ENCODE measurements at regions not wholly inside any gene's neighbourhood (a gene's known extent, or its start where the extent isn't known, plus 50 kb on each side); places are given as distances from the start of the nearest gene placed in this dataset.
"Not testable (repeated sequence)": the region's sequence is repeated elsewhere in the genome, so short reads cannot be mapped to it uniquely, and the experiment has no call there.

DNA sequence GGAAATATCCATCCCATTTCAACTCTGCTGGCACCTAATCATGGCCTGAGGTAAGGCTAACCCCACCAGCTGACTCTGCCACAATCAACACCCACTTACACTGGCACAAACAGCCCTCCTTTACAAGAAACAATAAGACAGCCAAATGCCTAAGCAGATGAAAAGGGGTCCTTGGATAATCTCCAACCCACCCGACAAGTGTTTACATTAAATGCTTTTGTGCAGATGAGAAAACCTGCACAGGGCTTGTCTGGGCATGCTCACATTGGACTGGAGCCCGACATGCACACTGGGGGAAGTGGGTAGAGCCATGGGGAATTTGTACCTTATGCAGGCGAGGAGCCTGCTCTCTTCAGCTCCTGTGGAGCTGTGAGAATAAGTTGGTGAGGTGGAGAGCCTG, 138.9 kb upstream of the ITM2A start:
- Histone ChIP-seq H3K4me1 (ENCODE audit: control insufficient read depth, insufficient read depth, low read length) (no peaks in the 10 kb centered on the region), H3K9me3 (ENCODE audit: control insufficient read depth, insufficient read depth, low read depth, low read length) (peaks cover 16% of the 10 kb centered on the region), H3K27ac (ENCODE audit: low read depth, low read length) (no peak overlapping the region), H3K27me3 (ENCODE audit: control insufficient read depth, insufficient read depth, low read length) (no peaks in the 10 kb centered on the region), H3K9ac (ENCODE audit: low read length) (no peak overlapping the region), H3K4me3 (ENCODE audit: low read depth, low read length) (no peak overlapping the region), H3K36me3 (ENCODE audit: control insufficient read depth, insufficient read depth, low read length) (no peaks in the 10 kb centered on the region)

- Histone ChIP-seq H3K36me3 (ENCODE audit: control insufficient read depth, insufficient read depth, low read length) (no peaks in the 10 kb centered on the region), H3K4me1 (ENCODE audit: control insufficient read depth, insufficient read depth, low read length) (no peaks in the 10 kb centered on the region), H3K9ac (ENCODE audit: low read length) (no peak overlapping the region), H3K27me3 (ENCODE audit: control insufficient read depth, insufficient read depth, low read length) (no peaks in the 10 kb centered on the region), H3K4me3 (ENCODE audit: low read depth, low read length) (no peak overlapping the region), H3K27ac (ENCODE audit: low read depth, low read length) (no peak overlapping the region), H3K9me3 (ENCODE audit: control insufficient read depth, insufficient read depth, low read depth, low read length) (no peaks in the 10 kb centered on the region; the same call in 1 of the 2 replicates)
These were observed 115.6 kb upstream of the ITM2A start for GRCh38 chrX:79482686-79483085.

DNA sequence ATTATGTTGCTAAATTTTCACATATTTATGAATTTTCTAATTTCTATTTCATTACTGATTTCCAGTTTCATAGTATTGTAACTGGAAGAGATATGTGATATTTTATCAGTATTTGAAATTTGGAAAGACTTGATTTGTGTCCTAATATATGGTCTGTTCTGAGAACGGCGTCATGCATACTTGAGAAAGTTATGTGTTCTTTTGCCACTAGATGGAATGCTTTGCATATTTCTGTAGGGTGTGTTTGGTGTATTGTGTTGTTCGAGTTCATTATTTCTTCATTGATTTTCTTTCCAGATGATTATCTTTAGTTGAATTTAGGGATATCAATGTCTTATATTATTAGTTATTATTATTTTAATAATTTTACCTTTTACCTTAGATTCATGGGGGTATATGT, 110.6 kb upstream of the ITM2A start:
- Histone ChIP-seq H3K27me3 (ENCODE audit: control insufficient read depth, insufficient read depth, low read length) (no peaks in the 10 kb centered on the region), H3K4me3 (ENCODE audit: low read depth, low read length) (no peak overlapping the region), H3K27ac (ENCODE audit: low read depth, low read length) (no peak overlapping the region), H3K36me3 (ENCODE audit: control insufficient read depth, insufficient read depth, low read length) (no peaks in the 10 kb centered on the region), H3K9ac (ENCODE audit: low read length) (no peak overlapping the region), H3K4me1 (ENCODE audit: control insufficient read depth, insufficient read depth, low read length) (no peaks in the 10 kb centered on the region), H3K9me3 (ENCODE audit: control insufficient read depth, insufficient read depth, low read depth, low read length) (no peaks in the 10 kb centered on the region; the same call in 1 of the 2 replicates)

GRCh38 chrX:79466636-79467035, 99.5 kb upstream of the ITM2A start:
- Histone ChIP-seq H3K4me3 (ENCODE audit: low read depth, low read length) (no peak overlapping the region), H3K4me1 (ENCODE audit: control insufficient read depth, insufficient read depth, low read length) (no peaks in the 10 kb centered on the region), H3K27ac (ENCODE audit: low read depth, low read length) (no peak overlapping the region), H3K36me3 (ENCODE audit: control insufficient read depth, insufficient read depth, low read length) (no peaks in the 10 kb centered on the region), H3K9me3 (ENCODE audit: control insufficient read depth, insufficient read depth, low read depth, low read length) (peaks cover 22% of the 10 kb centered on the region), H3K27me3 (ENCODE audit: control insufficient read depth, insufficient read depth, low read length) (no peaks in the 10 kb centered on the region), H3K9ac (ENCODE audit: low read length) (no peak overlapping the region)

DNA sequence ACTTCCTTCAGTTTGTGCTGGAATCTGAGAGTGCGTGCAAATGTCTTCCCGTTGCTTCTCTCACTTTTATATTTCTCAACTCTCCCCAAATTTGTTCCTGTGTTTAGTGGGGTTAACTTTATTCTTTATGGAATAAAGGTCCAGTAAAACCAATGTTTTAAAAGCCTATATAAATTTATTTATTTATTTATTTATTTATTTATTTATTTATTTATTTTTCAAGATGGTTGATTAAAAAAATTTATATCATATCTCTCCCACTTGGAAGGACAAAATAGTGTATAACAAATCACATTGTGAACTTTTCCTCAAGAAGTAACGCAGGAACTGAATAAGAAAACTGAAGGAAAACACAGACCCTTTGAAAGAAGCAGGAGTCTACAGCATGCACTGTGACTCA, 95.3 kb upstream of the ITM2A start:
- Histone ChIP-seq H3K36me3 (ENCODE audit: control insufficient read depth, insufficient read depth, low read length) (no peaks in the 10 kb centered on the region), H3K27me3 (ENCODE audit: control insufficient read depth, insufficient read depth, low read length) (no peaks in the 10 kb centered on the region), H3K27ac (ENCODE audit: low read depth, low read length) (no peak overlapping the region), H3K4me3 (ENCODE audit: low read depth, low read length) (no peak overlapping the region), H3K9ac (ENCODE audit: low read length) (no peak overlapping the region), H3K4me1 (ENCODE audit: control insufficient read depth, insufficient read depth, low read length) (no peaks in the 10 kb centered on the region), H3K9me3 (ENCODE audit: control insufficient read depth, insufficient read depth, low read depth, low read length) (peaks cover 38% of the 10 kb centered on the region)

- H3K4me1 ChIP-seq (ENCODE audit: control insufficient read depth, insufficient read depth, low read length); H3K9ac ChIP-seq (ENCODE audit: low read length); H3K27me3 ChIP-seq (ENCODE audit: control insufficient read depth, insufficient read depth, low read length); H3K36me3 ChIP-seq (ENCODE audit: control insufficient read depth, insufficient read depth, low read length); H3K4me3 ChIP-seq (ENCODE audit: low read depth, low read length); H3K27ac ChIP-seq (ENCODE audit: low read depth, low read length): not testable (repeated sequence)
- peaks cover 32% of the 10 kb centered on the region for H3K9me3 ChIP-seq (ENCODE audit: control insufficient read depth, insufficient read depth, low read depth, low read length)
These were observed 89.5 kb upstream of the ITM2A start for GRCh38 chrX:79456593-79456992.

DNA sequence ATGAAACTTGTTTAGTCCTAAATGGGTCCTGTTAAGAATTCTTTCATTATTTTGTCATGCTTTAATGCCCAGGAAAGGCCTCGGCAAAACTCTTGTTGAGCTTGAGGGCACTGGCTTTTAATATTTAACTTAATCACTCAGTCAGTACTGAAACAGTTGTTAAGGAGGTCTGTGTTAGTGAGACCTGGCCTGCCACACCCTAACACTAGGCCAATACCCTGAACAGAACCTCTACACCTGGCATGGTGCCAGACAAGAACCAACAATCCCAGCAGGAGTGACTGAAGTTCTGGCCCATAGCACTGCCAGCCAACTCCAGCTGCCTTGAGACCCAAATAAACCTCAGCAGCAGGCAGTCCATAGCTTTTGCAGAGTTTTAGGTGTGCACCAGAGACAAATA, 85.7 kb upstream of the ITM2A start:
- Histone ChIP-seq H3K4me3 (ENCODE audit: low read depth, low read length) (no peak overlapping the region), H3K4me1 (ENCODE audit: control insufficient read depth, insufficient read depth, low read length) (peaks cover 7% of the 10 kb centered on the region; the same call in 1 of the 2 replicates), H3K9ac (ENCODE audit: low read length) (no peak overlapping the region), H3K27me3 (ENCODE audit: control insufficient read depth, insufficient read depth, low read length) (no peaks in the 10 kb centered on the region), H3K36me3 (ENCODE audit: control insufficient read depth, insufficient read depth, low read length) (no peaks in the 10 kb centered on the region), H3K27ac (ENCODE audit: low read depth, low read length) (no peak overlapping the region), H3K9me3 (ENCODE audit: control insufficient read depth, insufficient read depth, low read depth, low read length) (peaks cover 20% of the 10 kb centered on the region; the same call in 1 of the 2 replicates)

DNA sequence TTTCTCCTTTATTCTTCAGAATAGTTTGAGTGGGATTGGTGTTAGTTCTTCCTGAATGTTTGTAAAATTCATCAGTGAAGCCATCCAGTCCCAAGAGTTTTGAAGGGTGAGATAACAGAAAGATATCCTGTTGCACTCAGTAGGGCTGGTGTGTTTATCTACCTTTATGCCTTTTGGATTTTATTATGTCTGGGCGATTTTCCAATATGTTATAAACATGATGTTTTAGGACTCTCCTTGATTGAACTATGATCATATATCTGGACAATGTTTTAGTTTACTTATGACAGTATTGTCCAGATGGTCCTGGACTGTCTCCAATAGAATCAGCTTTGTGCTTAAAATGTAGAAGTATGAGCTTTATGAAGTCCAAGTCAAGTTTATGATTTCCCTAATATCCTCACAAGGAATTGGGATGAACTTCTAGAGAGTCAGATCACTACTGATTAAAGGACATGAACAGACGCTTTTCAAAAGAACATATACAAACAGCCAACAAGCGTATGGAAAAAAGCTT, 77.6 kb upstream of the ITM2A start:
- Histone ChIP-seq H3K4me3 (ENCODE audit: low read depth, low read length) (no peak overlapping the region), H3K4me1 (ENCODE audit: control insufficient read depth, insufficient read depth, low read length) (no peaks in the 10 kb centered on the region), H3K27ac (ENCODE audit: low read depth, low read length) (no peak overlapping the region), H3K36me3 (ENCODE audit: control insufficient read depth, insufficient read depth, low read length) (no peaks in the 10 kb centered on the region), H3K9me3 (ENCODE audit: control insufficient read depth, insufficient read depth, low read depth, low read length) (no peaks in the 10 kb centered on the region), H3K27me3 (ENCODE audit: control insufficient read depth, insufficient read depth, low read length) (no peaks in the 10 kb centered on the region), H3K9ac (ENCODE audit: low read length) (no peak overlapping the region)

DNA sequence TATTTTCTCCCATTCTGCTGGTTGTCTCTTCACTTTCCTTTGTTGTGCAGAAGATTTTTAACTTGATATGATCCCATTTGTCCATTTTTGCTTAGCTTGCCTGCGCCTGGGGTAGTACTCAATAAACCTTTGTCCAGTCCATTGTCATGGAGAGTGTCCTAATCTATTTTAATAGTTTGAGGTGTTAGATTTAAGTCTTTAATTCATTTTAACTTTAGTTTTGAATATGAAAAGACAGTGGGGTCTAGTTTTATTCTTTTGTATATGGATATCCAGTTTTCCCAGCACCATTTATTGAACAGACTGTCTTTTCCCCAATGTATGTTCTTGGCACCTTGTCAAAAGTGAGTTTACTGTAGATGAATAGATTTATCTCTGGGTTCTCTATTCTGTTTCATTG, 76.0 kb upstream of the ITM2A start:
- Histone ChIP-seq H3K9me3 (ENCODE audit: control insufficient read depth, insufficient read depth, low read depth, low read length) (no peaks in the 10 kb centered on the region), H3K4me1 (ENCODE audit: control insufficient read depth, insufficient read depth, low read length) (no peaks in the 10 kb centered on the region), H3K36me3 (ENCODE audit: control insufficient read depth, insufficient read depth, low read length) (no peaks in the 10 kb centered on the region), H3K9ac (ENCODE audit: low read length) (no peak overlapping the region), H3K4me3 (ENCODE audit: low read depth, low read length) (no peak overlapping the region), H3K27me3 (ENCODE audit: control insufficient read depth, insufficient read depth, low read length) (no peaks in the 10 kb centered on the region), H3K27ac (ENCODE audit: low read depth, low read length) (no peak overlapping the region)

DNA sequence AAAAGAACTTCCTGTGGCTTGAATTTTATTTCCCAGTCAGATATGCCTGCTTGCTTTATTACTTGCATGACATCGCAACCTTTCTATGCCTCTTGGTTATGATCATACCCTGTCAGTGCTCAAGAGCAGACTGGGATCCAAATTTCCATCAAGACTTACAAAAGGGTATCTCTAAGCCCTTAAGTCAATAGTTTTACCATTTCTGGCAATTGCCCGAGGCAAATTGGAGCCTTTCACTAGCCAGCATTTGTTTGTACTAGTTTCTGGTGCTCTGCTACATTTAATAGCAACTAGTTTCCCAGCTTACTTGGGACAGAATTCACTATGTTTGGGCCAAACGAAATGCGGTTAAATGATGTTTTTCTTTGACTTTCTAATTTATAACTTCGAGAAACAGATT, 73.2 kb upstream of the ITM2A start:
- Histone ChIP-seq H3K9me3 (ENCODE audit: control insufficient read depth, insufficient read depth, low read depth, low read length) (peaks cover 7% of the 10 kb centered on the region; the same call in 1 of the 2 replicates), H3K4me3 (ENCODE audit: low read depth, low read length) (no peak overlapping the region), H3K36me3 (ENCODE audit: control insufficient read depth, insufficient read depth, low read length) (no peaks in the 10 kb centered on the region), H3K27me3 (ENCODE audit: control insufficient read depth, insufficient read depth, low read length) (no peaks in the 10 kb centered on the region), H3K9ac (ENCODE audit: low read length) (no peak overlapping the region), H3K4me1 (ENCODE audit: control insufficient read depth, insufficient read depth, low read length) (no peaks in the 10 kb centered on the region), H3K27ac (ENCODE audit: low read depth, low read length) (no peak overlapping the region)

Data from HUES6 (cell line).